ENCODE measurements at regions not wholly inside any gene's neighbourhood (a gene's known extent, or its start where the extent isn't known, plus 50 kb on each side); places are given as distances from the start of the nearest gene placed in this dataset.

DNA sequence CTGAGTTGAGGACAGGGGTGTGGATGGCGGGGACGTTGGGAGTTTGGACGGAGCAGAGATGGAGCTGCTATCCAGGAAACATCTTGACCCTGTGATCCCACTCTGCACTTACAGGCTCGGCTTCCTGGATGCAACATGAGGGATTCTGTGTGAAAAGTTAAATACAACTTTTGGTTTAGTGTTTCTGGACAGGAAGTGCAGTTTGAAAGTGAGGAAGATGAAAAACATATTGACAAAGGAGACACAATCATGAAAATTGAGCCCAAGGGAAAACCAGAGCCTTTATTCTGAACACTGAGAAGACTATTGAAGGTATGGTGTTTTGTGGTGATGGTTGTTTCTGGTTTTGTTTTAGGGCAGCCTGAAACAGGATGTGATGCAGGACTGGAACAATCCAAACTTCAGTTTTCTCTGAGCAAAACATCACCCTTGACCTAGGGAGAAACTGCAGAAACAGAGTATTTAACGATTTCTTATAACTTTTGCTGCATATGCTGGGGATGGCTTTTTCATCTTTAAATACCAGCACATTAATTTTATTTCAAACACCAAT is 76.5 kb upstream of the RFX8 start:
- H3K27me3 Mint-ChIP-seq = peaks cover 12% of the 10 kb centered on the region
- no peak overlapping the region for H3K4me3 Mint-ChIP-seq (ENCODE audit: low read depth)
- H3K36me3 Mint-ChIP-seq (ENCODE audit: insufficient read depth) = no peaks in the 10 kb centered on the region
- TF ChIP-seq, protein P1, sequence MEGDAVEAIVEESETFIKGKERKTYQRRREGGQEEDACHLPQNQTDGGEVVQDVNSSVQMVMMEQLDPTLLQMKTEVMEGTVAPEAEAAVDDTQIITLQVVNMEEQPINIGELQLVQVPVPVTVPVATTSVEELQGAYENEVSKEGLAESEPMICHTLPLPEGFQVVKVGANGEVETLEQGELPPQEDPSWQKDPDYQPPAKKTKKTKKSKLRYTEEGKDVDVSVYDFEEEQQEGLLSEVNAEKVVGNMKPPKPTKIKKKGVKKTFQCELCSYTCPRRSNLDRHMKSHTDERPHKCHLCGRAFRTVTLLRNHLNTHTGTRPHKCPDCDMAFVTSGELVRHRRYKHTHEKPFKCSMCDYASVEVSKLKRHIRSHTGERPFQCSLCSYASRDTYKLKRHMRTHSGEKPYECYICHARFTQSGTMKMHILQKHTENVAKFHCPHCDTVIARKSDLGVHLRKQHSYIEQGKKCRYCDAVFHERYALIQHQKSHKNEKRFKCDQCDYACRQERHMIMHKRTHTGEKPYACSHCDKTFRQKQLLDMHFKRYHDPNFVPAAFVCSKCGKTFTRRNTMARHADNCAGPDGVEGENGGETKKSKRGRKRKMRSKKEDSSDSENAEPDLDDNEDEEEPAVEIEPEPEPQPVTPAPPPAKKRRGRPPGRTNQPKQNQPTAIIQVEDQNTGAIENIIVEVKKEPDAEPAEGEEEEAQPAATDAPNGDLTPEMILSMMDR (IDR thresholded peaks at IDR 0.05; ENCODE audit: unreplicated experiment) = no peak
- H3K27ac Mint-ChIP-seq = no peak overlapping the region
- peaks cover 3% of the 10 kb centered on the region for H3K4me1 Mint-ChIP-seq (ENCODE audit: low read depth)
- peaks cover 3% of the 10 kb centered on the region for H3K9me3 Mint-ChIP-seq (ENCODE audit: low read depth)
- DNase-seq (ENCODE audit: low spot score, unreplicated experiment) = no peak

DNA sequence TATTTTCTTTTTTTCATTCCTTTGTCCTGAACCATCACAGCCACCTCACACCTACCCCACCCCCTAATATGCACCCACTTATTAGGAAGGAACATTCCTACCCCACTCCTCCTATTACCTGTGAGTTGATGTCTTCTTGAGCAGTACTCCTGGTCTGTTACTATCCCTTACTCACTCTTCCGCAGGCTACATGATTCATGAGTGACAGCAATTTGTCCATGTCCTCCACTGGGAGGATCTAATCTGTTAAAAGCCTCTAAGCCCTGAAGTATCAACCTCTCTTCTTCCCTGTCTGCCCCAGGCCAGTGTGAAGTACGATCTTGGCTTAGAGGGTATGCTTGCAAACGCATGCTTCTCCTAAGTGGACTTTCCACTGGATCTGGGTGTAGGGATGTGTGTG is 75.6 kb upstream of the RFX8 start:
- Mint-ChIP-seq H3K4me1 (ENCODE audit: low read depth) (no peaks in the 10 kb centered on the region), H3K9me3 (ENCODE audit: low read depth) (peaks cover 3% of the 10 kb centered on the region), H3K27me3 (peaks cover 12% of the 10 kb centered on the region), H3K27ac (no peak overlapping the region), H3K4me3 (ENCODE audit: low read depth) (no peak overlapping the region), H3K36me3 (ENCODE audit: insufficient read depth) (no peaks in the 10 kb centered on the region)
- no peak for DNase-seq (ENCODE audit: low spot score, unreplicated experiment)
- TF ChIP-seq, protein P1 (IDR thresholded peaks at IDR 0.05; ENCODE audit: unreplicated experiment) = no peak

DNA sequence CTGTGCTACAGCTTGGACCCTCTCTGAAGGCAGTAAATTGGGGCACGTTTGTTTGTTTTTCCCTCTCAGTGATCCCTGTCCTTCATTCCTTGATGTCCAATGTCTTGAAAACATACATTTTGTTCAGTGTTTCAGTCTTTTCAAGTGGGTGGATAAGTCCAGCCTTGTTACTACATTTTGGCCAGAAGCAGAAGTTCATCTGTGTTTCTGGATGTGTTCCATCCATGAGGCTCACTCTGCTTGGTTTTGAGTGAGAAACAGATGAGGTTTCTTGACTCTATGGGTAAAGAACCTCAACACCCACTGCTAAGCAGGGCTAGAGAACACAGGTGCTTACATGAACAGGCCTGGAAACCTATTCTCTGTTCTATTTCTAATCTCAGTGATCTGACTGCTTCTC is 74.5 kb upstream of the RFX8 start:
- H3K27me3 Mint-ChIP-seq = peaks cover 12% of the 10 kb centered on the region
- H3K4me3 Mint-ChIP-seq (ENCODE audit: low read depth) = no peak overlapping the region
- no peaks in the 10 kb centered on the region for H3K36me3 Mint-ChIP-seq (ENCODE audit: insufficient read depth)
- DNase-seq (ENCODE audit: low spot score, unreplicated experiment) = no peak
- TF ChIP-seq, protein P1 (IDR thresholded peaks at IDR 0.05; ENCODE audit: unreplicated experiment) = no peak
- peaks cover 3% of the 10 kb centered on the region for H3K9me3 Mint-ChIP-seq (ENCODE audit: low read depth)
- H3K27ac Mint-ChIP-seq = no peak overlapping the region
- H3K4me1 Mint-ChIP-seq (ENCODE audit: low read depth) = no peaks in the 10 kb centered on the region

DNA sequence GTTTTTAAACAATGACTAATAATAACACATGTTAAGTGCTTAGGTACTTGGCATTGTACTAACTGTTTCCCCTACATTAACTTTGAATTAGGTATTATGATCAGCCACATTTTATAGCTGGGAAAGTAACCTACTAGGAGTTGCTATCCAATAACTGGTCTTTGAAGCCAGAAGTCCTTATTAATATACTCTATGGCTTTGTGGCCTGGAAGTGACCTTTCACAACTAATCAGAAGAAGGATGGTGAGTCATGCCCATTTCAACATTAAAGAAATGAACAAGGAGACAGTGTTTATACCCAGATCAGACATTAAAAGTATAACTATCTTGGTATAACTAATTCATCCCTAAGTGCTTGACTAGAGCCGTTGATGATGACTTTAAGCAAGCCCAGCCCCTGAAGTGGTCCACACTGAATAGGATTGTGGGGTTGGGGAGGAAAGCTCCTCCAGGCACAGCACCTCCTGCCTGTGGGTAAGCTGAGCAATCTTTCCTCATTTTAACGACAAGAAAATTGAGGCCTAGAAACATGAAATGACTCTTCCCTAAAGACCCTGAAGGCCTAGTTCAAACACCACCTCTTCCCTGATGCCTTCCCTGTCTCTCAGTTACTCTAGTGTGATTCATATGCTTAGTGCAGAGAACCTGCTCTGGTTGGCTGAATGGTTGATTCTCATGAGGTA is 71.6 kb upstream of the RFX8 start:
- Mint-ChIP-seq H3K36me3 (ENCODE audit: insufficient read depth) (no peaks in the 10 kb centered on the region), H3K4me3 (ENCODE audit: low read depth) (no peak overlapping the region), H3K27me3 (peaks cover 10% of the 10 kb centered on the region), H3K9me3 (ENCODE audit: low read depth) (peaks cover 9% of the 10 kb centered on the region), H3K4me1 (ENCODE audit: low read depth) (peaks cover 4% of the 10 kb centered on the region), H3K27ac (no peak overlapping the region)
- no peak for DNase-seq (ENCODE audit: low spot score, unreplicated experiment)
- TF ChIP-seq, protein P1 (IDR thresholded peaks at IDR 0.05; ENCODE audit: unreplicated experiment) = no peak

DNA sequence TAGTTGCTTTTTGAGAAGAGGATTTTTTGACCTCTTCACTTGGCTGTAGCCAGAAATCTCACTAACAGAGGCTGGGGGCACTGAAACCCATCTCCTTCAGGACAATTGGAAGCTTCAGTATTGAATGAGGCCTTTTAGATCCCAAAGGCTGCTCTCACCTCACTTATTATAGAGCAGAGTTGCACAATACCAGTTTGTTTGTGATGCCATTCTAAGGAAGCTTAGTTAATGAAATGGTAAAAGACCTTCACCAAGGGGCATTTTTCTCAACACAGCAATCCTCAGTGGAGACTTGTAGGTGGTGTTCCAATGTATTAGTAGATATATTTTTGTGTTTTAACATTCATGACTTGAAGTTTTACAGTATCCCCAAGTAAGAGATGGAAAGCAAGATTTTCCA is 71.0 kb upstream of the RFX8 start:
- Mint-ChIP-seq H3K27ac (no peak overlapping the region), H3K4me1 (ENCODE audit: low read depth) (peaks cover 4% of the 10 kb centered on the region), H3K9me3 (ENCODE audit: low read depth) (peaks cover 9% of the 10 kb centered on the region), H3K4me3 (ENCODE audit: low read depth) (no peak overlapping the region), H3K36me3 (ENCODE audit: insufficient read depth) (no peaks in the 10 kb centered on the region), H3K27me3 (peaks cover 8% of the 10 kb centered on the region)
- no peak for DNase-seq (ENCODE audit: low spot score, unreplicated experiment)
- TF ChIP-seq, protein P1 (IDR thresholded peaks at IDR 0.05; ENCODE audit: unreplicated experiment) = no peak
